ENCODE measurements at regions not wholly inside any gene's neighbourhood (a gene's known extent, or its start where the extent isn't known, plus 50 kb on each side); places are given as distances from the start of the nearest gene placed in this dataset.
"Not testable (repeated sequence)": the region's sequence is repeated elsewhere in the genome, so short reads cannot be mapped to it uniquely, and the experiment has no call there.

- in situ Hi-C loops (cut with HindIII; ENCODE audit: low sequenced_read_pairs), result no loop called here
Measured at GRCh38 chr3:25844891-25845290, 55.0 kb downstream of the OXSM start.

GRCh38 chr3:25846282-25846681, 56.4 kb downstream of the OXSM start:
- in situ Hi-C loops (cut with HindIII; ENCODE audit: low sequenced_read_pairs), result no loop called here

- in situ Hi-C loops (cut with HindIII; ENCODE audit: low sequenced_read_pairs), result no loop called here
Measured at GRCh38 chr3:25849091-25849490, 59.2 kb downstream of the OXSM start.

GRCh38 chr3:25849641-25850385, 59.9 kb downstream of the OXSM start:
- in situ Hi-C loops (cut with HindIII; ENCODE audit: low sequenced_read_pairs), result no loop called here

- in situ Hi-C loops (cut with HindIII; ENCODE audit: low sequenced_read_pairs), result not testable (repeated sequence)
Measured at GRCh38 chr3:25851693-25852259, 61.9 kb downstream of the OXSM start.

- in situ Hi-C loops (cut with HindIII; ENCODE audit: low sequenced_read_pairs), result no loop called here
Measured at GRCh38 chr3:25854214-25854613, 64.3 kb downstream of the OXSM start.

GRCh38 chr3:25854635-25855034, 64.7 kb downstream of the OXSM start:
- in situ Hi-C loops (cut with HindIII; ENCODE audit: low sequenced_read_pairs), result no loop called here

- in situ Hi-C loops (cut with HindIII; ENCODE audit: low sequenced_read_pairs), result no loop called here
Measured at GRCh38 chr3:25855266-25855784, 65.4 kb downstream of the OXSM start.

- in situ Hi-C loops (cut with HindIII; ENCODE audit: low sequenced_read_pairs), result no loop called here
Measured at GRCh38 chr3:25856902-25857518, 67.1 kb downstream of the OXSM start.

- in situ Hi-C loops (cut with HindIII; ENCODE audit: low sequenced_read_pairs), result no loop called here
Measured at GRCh38 chr3:25861566-25861965, 71.7 kb downstream of the OXSM start.

GRCh38 chr3:25863011-25863415, 73.1 kb downstream of the OXSM start:
- in situ Hi-C loops (cut with HindIII; ENCODE audit: low sequenced_read_pairs), result no loop called here

GRCh38 chr3:25863416-25863959, 73.6 kb downstream of the OXSM start:
- in situ Hi-C loops (cut with HindIII; ENCODE audit: low sequenced_read_pairs), result no loop called here

GRCh38 chr3:25870452-25870851, 80.6 kb downstream of the OXSM start:
- in situ Hi-C loops (cut with HindIII; ENCODE audit: low sequenced_read_pairs), result no loop called here

- in situ Hi-C loops (cut with HindIII; ENCODE audit: low sequenced_read_pairs), result no loop called here
Measured at GRCh38 chr3:25872200-25872877, 82.4 kb downstream of the OXSM start.

GRCh38 chr3:25883492-25883891, 93.6 kb downstream of the OXSM start:
- in situ Hi-C loops (cut with HindIII; ENCODE audit: low sequenced_read_pairs), result no loop called here

- in situ Hi-C loops (cut with HindIII; ENCODE audit: low sequenced_read_pairs), result no loop called here
Measured at GRCh38 chr3:25884981-25885380, 95.1 kb downstream of the OXSM start.

GRCh38 chr3:25885544-25885943, 95.7 kb downstream of the OXSM start:
- in situ Hi-C loops (cut with HindIII; ENCODE audit: low sequenced_read_pairs), result no loop called here

- in situ Hi-C loops (cut with HindIII; ENCODE audit: low sequenced_read_pairs), result no loop called here
Measured at GRCh38 chr3:25887907-25888306, 98.0 kb downstream of the OXSM start.

- in situ Hi-C loops (cut with HindIII; ENCODE audit: low sequenced_read_pairs), result no loop called here
Measured at GRCh38 chr3:25888892-25889524, 99.1 kb downstream of the OXSM start.

- in situ Hi-C loops (cut with HindIII; ENCODE audit: low sequenced_read_pairs), result no loop called here
Measured at GRCh38 chr3:25889525-25889917, 99.6 kb downstream of the OXSM start.

GRCh38 chr3:25894101-25894500, 104.2 kb downstream of the OXSM start:
- in situ Hi-C loops (cut with HindIII; ENCODE audit: low sequenced_read_pairs), result no loop called here
